Iris pigment epithelial cell (primary cell): ENCODE measurements at regions not wholly inside any gene's neighbourhood (a gene's known extent, or its start where the extent isn't known, plus 50 kb on each side); places are given as distances from the start of the nearest gene placed in this dataset.

Experiments
- DNase-seq: peaks from one replicate; pipeline ENCODE4 v3.0.0-alpha.2; 2011; ENCODE audit warnings: low read depth

GRCh38 chr18:72360634-72361033 is 183.5 kb downstream of the CBLN2 start:
- DNase-seq, result no peak

- DNase-seq, result no peak
These were observed 201.2 kb downstream of the CBLN2 start for GRCh38 chr18:72342933-72343332.

DNA sequence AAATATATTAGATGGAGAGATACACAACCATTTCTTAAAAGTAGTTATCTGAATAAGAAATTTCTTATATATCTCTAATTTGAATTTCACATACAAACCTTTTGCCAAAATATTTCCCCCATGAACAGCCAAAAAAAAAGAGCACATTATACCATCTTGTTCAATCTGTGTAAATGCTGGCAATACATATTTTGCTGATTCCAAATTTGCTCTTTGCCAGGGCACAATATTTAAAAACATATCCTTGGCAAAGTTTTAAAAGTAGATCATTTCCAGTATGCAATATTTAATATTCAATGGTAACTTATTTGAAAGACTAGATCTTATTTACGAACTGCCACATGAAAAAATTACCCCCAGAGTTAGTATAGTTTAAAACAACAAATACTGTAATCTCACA is 204.2 kb downstream of the CBLN2 start:
- DNase-seq, result no peak

DNA sequence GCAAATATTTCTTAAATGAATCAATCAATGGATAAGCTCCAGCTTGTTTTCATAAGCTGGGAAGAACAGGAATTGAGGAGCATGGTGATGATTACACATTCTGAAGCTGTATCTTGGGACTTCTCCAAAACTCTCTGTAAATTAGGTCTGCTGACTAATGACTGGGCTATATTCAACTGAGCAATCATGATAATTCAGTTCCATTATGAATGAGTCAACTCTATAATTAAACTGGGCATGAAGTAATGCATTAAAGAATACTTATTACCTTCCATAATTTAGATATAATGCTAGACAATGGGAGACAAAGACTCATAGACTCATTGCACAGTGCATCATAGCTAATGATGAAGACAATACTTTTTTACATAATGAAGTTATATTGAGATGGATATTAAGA is 207.4 kb downstream of the CBLN2 start:
- DNase-seq, result no peak

DNA sequence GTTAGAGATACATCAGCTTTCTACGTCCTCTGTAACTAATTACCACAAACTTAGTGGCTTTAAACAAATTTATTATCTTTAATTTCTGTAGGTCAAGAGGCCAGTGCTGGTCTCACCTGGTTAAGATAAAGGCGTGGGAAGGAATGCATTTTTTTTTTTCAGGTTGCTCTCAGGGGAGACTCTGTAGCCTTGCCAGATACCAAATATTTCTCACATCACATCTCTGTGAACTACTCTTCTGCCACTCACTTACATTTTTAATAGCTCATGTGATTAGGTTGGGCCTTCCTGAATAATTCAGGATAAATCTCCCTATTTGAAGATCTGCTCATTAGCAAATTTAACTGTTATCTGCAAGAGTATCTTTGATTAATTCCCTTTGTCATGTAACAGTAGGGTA is 214.6 kb downstream of the CBLN2 start:
- no peak for DNase-seq

- DNase-seq, result no peak
These were observed 218.8 kb downstream of the CBLN2 start for GRCh38 chr18:72325307-72325706.

DNA sequence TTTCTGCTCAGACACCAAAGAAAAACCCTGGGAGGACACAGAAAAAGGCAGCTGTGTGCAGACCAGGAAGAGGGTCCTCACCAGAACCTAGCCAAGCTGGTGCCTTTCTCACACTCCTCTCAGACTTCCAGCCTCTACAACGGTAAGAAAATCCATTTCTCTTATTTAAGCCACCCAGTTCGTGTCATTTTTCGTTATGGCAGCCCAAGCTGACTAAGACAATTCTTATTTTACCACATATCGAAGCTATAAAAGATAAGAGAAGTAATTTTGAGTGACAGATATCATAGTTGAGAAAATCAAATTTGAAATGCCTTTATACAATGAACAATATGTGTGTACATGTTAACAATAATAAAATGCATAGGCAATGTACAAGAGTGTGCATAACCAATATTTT is 219.5 kb downstream of the CBLN2 start:
- no peak for DNase-seq

GRCh38 chr18:72316497-72316896 is 227.6 kb downstream of the CBLN2 start:
- DNase-seq, result no peak

GRCh38 chr18:72283148-72283925 is 260.8 kb downstream of the CBLN2 start:
- no peak for DNase-seq

GRCh38 chr18:72273025-72273424 is 271.1 kb downstream of the CBLN2 start:
- DNase-seq, result no peak

GRCh38 chr18:72261590-72261989 is 282.6 kb downstream of the CBLN2 start:
- no peak for DNase-seq

- no peak for DNase-seq
These were observed 298.1 kb downstream of the CBLN2 start for GRCh38 chr18:72246076-72246475.

DNA sequence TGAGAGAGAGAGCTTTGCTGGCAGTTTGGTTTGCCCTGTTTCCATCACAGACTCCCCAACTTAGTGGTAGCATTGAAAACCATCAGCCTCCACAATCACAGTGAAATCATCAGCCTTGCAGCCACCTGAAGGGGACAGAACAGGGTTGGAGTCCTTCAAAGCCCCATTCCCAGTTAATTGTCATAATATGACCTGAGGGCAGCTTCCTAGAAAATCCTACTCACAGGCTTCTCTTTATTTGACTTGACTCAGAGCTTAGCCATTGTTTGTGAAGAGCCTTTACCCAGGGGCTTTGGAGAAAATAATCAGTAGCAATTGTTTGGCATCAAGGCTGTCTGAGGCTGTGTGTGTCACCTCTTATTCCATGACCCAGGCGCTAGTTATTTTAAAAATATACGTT is 308.7 kb downstream of the CBLN2 start:
- DNase-seq, result no peak

DNA sequence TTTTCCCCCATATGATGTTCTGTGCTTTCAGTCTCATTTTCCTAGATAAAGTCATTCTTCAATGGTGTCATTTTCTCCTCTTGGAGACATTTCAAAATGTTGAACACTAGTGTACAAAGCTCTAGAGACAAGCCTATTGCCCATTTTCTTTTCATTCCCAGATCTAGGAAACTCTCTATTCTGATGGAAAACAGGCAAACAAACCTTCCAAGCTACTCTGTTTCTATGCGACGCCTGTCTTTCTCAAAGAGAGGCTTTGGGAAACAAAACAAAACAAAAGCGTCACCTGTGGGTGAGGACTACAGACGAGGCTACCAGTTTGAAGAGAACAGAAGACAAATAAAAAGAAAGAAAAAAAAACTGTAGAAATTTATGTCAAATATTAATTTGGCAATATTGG is 311.0 kb downstream of the CBLN2 start:
- DNase-seq, result no peak

DNA sequence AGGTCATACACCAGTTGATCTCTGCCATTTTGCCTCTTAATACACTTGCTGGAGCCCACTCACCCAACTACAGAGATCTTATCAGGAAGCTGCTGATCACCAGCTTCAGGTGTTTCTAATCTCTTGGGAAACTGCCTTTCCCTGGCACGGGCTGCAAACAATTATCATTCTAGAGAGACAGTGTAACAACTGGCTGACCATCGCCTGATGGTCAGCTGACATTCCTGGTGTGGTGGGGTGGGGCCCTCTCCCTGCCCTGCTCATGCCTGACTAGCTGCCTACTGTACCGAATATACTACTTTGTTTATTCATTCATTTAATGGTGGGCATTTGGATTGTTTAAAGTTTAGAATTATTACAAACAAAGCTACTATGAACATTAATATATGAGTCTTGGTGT is 311.5 kb downstream of the CBLN2 start:
- no peak for DNase-seq

DNA sequence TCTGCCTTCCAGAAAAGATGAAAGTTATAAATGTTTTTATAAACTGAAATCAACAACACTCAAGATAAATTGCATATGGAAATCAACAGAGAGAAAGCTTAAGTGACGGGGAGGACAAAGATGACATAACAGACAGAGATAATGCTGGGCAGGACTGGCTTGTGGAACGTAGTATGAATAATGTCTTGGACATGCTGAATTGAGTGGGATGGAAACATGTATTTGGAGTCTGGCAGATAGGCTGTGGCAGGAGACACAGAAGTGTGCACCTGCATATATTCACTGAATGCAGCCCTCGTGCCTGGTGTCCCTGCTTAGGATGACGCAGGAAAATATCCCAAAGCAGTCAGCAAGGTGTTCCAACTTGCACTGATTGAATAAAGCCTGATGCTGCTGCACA is 318.2 kb downstream of the CBLN2 start:
- no peak for DNase-seq

DNA sequence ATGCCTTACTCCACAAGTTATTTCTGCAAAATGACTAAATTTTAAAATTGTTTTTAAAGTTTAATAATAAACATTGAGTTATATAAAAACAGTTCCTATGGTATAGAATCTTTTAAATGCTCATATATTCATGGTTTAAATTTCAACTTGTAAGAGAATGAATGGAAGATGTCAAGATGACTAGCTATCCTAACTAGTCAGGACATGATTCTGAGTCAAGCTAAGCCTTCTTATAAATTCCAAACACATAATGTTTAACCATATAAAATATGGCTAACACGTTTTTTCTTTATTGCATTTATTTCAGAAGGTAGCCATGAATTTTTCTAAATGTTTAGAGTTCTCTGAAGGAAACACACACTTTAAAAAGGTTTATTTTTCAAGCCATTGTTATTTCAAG is 320.4 kb downstream of the CBLN2 start:
- DNase-seq, result no peak

DNA sequence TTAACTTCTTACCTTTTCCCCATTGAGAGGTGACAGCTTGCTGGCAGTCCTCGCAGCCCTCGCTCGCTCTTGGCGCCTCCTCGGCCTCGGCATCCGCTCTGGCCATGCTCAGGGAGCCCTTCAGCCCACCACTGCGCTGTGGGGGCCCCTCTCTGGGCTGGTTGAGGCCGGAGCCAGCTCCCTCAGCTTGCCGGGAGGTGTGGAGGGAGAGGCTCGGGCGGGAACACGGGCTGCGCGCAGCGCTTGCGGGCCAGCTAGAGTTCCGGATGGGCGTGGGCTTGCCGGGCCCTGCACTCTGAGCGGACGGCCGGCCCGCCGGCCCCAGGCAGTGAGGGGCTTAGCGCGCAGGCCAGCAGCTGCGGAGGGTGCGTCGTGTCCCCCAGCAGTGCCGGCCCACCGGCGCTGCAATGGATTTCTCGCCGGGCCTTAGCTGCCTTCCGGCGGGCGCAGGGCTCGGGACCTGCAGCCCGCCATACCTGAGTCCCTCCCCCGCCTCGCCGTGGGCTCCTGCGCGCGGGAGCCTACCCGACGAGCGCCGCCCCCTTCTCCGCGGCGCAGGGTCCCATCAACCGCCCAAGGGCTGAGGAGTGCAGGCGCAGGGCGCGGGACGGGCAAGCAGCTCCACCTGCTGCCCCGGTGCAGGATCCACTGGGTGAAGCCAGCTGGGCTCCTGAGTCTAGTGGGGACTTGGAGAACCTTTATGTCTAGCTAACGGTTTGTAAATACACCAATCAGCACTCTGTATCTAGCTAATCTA is 335.0 kb downstream of the CBLN2 start:
- no peak for DNase-seq

DNA sequence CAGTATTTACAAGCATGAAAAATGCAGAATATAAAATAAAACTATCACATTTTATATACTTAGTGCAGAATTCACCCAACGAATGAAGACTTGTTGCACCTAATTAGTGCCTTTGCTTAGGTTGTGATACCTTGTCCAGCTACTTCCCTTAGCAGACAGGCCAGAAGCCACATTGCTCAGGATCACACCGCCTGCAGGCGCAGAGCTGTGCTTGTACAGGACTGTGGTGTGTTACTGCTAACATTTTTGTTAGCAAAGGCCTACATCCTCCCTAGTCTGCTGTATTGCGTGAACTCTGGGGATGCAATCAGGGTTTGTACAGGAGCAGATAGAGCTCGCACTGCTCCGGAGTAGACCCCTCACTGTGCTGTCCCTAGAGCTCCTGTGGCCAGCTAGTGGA is 336.9 kb downstream of the CBLN2 start:
- no peak for DNase-seq

GRCh38 chr18:72206814-72207213 is 337.3 kb downstream of the CBLN2 start:
- DNase-seq, result no peak

DNA sequence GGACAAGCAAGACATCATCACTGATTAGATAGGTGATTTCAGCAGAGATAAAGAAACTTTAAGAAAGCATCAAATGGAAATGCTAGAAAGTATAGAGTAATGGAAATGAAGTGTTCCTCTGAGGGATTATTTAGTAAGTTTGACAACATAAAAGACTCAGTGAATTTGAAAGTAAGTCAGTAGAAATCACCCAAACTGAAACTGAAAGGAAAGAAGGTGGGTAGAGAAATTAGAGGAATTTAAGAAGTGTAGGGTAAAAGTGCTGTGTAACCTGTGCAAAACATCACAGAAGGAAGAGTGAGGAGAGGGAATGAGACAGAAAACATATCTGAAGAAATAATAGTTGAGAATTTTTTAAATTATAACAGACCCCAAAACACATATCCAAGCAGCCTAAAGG is 343.1 kb downstream of the CBLN2 start:
- DNase-seq, result no peak

DNA sequence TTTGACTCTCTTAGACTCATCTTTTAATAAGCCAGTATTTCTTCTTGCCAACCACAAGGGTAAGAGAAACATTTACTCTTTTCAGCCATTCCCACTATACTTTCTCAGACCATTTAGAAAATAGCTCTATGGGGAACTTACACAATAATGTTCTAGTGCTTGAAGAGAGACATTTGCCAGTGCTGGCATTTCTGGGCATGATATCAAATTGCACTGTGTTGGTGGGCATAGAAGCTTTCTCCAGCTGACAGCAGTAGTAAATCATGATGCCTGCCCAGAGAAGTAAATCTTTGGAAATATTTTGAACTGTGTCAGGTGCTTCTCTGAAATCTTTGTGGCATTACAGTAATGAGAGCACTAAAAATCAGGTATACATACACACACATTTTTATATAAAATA is 346.6 kb downstream of the CBLN2 start:
- no peak for DNase-seq

DNA sequence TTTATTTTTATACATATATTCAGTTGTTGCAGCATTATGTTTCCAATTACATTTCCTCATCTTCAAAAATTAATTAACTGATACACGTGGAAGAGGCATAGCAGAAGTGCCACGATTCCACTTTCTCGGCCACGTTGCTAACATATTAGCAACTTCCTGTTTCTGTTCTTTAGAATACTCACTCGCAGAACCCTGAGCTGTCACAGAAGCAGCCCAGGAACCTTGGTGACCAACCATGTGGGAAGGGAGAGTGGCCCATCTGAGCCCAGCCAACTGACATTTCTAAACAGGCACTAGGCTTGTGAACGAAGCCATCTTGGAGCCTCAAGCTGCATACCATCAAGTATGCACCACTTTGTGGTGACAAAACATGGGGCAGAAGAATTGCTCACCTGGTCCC is 350.1 kb downstream of the CBLN2 start:
- no peak for DNase-seq

GRCh38 chr18:72187956-72188355 is 356.2 kb downstream of the CBLN2 start:
- DNase-seq, result no peak
